Psoas muscle (tissue), 7 donors: ENCODE measurements at regions not wholly inside any gene's neighbourhood (a gene's known extent, or its start where the extent isn't known, plus 50 kb on each side); places are given as distances from the start of the nearest gene placed in this dataset.

ENCODE experiments used
- ATAC-seq, 4 donors: fragments of 200-7000 bp; cut with Tn5 transposase; one replicate each; pipeline ENCODE4 v1.9.1; 2020; ENCODE audit warnings: moderate library complexity in 3 of 4, mild to moderate bottlenecking in 2 of 4
- DNase-seq, 2 donors: peaks; one replicate each; pipeline ENCODE4 v3.0.0-alpha.2; 2020
- H3K27ac ChIP-seq: fragments of 200-600 bp; one replicate; pipeline ENCODE4 v1.8.0; 2022
- H3K27me3 ChIP-seq, 3 donors: fragments of 200-600 bp in 1 of 3; one replicate each; pipeline versions ENCODE4 v1.6.1 to v1.8.0; 2013 to 2022; ENCODE audit warnings: low read length in 2 of 3, mild to moderate bottlenecking in 2 of 3, moderate library complexity in 1 of 3; ENCODE audit not compliant: insufficient read depth in 3 of 3
- H3K36me3 ChIP-seq, 2 donors: fragments of 200-600 bp in 1 of 2; one replicate each; pipeline versions ENCODE4 v1.6.1 to v1.8.0; 2013 to 2022; ENCODE audit warnings: low read depth in 1 of 2, mild to moderate bottlenecking in 1 of 2, moderate library complexity in 1 of 2; ENCODE audit not compliant: insufficient read depth in 1 of 2
- H3K4me1 ChIP-seq: fragments of 200-600 bp; one replicate; pipeline ENCODE4 v1.8.0; 2022
- H3K4me3 ChIP-seq: fragments of 200-600 bp; one replicate; pipeline ENCODE4 v1.8.0; 2022; ENCODE audit warnings: mild to moderate bottlenecking
- H3K9me3 ChIP-seq: fragments of 200-600 bp; one replicate; pipeline ENCODE4 v1.8.0; 2022
- WGBS, 3 donors: extraction: QIAGEN DNeasy Blood & Tissue Kit; methylation state at CpG; one replicate each; pipeline versions ENCODE4 v1.1.6 to v1.1.7; 2013; 5-methylcytosine and 5-hydroxymethylcytosine counted together
- intact Hi-C, 2 donors: fragments of 100-400 bp; cut with DNase I; formaldehyde crosslinking; loops; one replicate each; pipeline versions ENCODE4 v1.11.0 to v1.14.2; 2022
- TF ChIP-seq, protein P1 (sequence below): fragments of 200-600 bp; IDR thresholded peaks from one replicate; pipeline ENCODE4 v1.8.0; 2022; ENCODE audit warnings: antibody characterized with exemption
- donor health status: healthy with polysubstance abuse.
- donor health status: DM: no; HTN: no; CAD: no; lungs with moderate emphysema.
- donor health status: Bipolar disorder and iron deficiency.
- donor health status: healthy.
- donor health status: DM: yes; HTN: yes; CAD: no.
- donor health status: DM: no; HTN: no; CAD: no.
- donor health status: DM: yes; HTN: yes; CAD: no.

- no peaks in the 10 kb centered on the region for H3K27me3 ChIP-seq
- intact Hi-C loops, result no loop called here
- no peak overlapping the region for H3K27ac ChIP-seq
Measured at GRCh38 chr1:170831276-170831675, 104.1 kb upstream of the MROH9 start.

GRCh38 chr1:170836141-170836540 lies 99.2 kb upstream of the MROH9 start:
- TF ChIP-seq, protein P1, sequence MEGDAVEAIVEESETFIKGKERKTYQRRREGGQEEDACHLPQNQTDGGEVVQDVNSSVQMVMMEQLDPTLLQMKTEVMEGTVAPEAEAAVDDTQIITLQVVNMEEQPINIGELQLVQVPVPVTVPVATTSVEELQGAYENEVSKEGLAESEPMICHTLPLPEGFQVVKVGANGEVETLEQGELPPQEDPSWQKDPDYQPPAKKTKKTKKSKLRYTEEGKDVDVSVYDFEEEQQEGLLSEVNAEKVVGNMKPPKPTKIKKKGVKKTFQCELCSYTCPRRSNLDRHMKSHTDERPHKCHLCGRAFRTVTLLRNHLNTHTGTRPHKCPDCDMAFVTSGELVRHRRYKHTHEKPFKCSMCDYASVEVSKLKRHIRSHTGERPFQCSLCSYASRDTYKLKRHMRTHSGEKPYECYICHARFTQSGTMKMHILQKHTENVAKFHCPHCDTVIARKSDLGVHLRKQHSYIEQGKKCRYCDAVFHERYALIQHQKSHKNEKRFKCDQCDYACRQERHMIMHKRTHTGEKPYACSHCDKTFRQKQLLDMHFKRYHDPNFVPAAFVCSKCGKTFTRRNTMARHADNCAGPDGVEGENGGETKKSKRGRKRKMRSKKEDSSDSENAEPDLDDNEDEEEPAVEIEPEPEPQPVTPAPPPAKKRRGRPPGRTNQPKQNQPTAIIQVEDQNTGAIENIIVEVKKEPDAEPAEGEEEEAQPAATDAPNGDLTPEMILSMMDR, result no peak
- no peak for DNase-seq
- Histone ChIP-seq H3K9me3 (no peaks in the 10 kb centered on the region), H3K4me3 (no peak overlapping the region), H3K4me1 (no peaks in the 10 kb centered on the region), H3K27me3 (no peaks in the 10 kb centered on the region), H3K27ac (no peak overlapping the region), H3K36me3 (no peaks in the 10 kb centered on the region)
- intact Hi-C loops, result no loop called here
- ATAC-seq, result no peak

More at GRCh38 chr1:170831276-170831675, 104.1 kb upstream of the MROH9 start:
- ATAC-seq (no peak), DNase-seq (no peak)
- H3K4me3 ChIP-seq, result no peak overlapping the region
- H3K9me3 ChIP-seq, result no peaks in the 10 kb centered on the region
- TF ChIP-seq, protein P1, result no peak
- WGBS, 3 donors, result 94 to 97% (median 95%) methylated on average over 7 of the region's 7 CpGs
- H3K36me3 ChIP-seq, result no peaks in the 10 kb centered on the region
- no peaks in the 10 kb centered on the region for H3K4me1 ChIP-seq

DNA sequence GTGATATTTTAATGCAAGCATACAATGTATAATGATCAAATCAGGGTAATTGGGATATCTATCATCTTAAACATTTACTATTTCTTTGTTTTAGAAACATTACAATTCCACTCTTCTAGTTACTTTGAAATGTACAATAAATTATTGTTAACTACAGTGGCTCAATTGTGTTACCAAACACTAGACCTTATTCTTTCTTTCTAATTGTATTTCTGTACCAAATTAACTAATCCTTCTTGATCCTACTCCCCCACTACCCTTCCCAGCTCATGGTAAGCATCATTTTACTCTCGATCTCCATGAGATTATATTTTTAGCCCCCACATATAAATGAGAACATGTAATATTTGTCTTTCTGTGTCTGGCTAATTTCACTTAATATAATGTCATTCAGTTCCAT lies 95.0 kb upstream of the MROH9 start:
- TF ChIP-seq, protein P1, result no peak
- no peak overlapping the region for H3K4me3 ChIP-seq
- no peak overlapping the region for H3K27ac ChIP-seq
- ATAC-seq, result no peak
- H3K36me3 ChIP-seq, result no peaks in the 10 kb centered on the region
- no peaks in the 10 kb centered on the region for H3K9me3 ChIP-seq
- intact Hi-C loops, result no loop called here
- DNase-seq, result no peak
- H3K4me1 ChIP-seq, result no peaks in the 10 kb centered on the region
- H3K27me3 ChIP-seq, result no peaks in the 10 kb centered on the region
- WGBS, 3 donors, result 41 to 45% (median 42%) methylated on average over 1 of the region's 1 CpG

DNA sequence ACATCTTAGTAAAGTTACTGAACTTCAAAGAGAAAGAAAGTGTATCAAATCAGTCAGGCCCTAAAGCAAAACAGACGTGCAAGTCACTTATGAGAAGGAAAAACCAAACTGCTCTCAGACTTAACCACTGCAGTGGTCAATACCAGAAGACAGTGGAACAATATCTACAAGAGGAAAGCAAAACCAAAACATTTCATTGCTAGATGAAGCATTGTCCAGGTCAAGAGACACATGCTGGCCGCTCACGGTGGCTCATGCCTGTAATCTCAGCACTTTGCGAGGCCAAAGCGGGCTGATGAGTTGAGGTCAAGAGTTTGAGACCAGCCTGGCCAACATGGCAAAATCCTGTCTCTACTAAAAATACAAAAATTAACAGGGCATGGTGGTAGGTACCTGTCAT lies 82.0 kb upstream of the MROH9 start:
- ATAC-seq (no peak), DNase-seq (no peak)
- TF ChIP-seq, protein P1, result no peak
- Histone ChIP-seq H3K4me1 (peaks cover 6% of the 10 kb centered on the region), H3K9me3 (no peaks in the 10 kb centered on the region), H3K4me3 (no peak overlapping the region), H3K36me3 (no peaks in the 10 kb centered on the region), H3K27ac (no peak overlapping the region), H3K27me3 (no peaks in the 10 kb centered on the region)
- intact Hi-C loops, result no loop called here
- WGBS, 3 donors, result 82 to 88% (median 85%) methylated on average over 5 of the region's 5 CpGs

DNA sequence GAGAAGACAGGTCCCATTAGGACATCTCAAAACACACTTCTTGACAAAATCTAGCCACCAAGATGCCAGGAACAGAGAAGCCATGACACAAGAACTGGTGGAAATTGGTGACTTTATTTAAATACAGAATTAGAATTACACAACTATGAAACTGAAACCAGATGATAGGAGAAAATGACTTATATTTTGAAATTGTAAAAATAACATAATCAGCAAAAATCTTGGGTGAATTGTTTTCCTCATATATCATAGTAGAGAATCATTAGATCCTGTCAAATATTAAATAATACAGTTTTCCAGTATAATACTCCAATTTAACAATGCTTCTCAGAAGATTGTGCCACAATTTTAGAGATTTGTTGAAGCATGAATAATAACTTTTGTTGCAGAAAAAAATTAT lies 81.5 kb upstream of the MROH9 start:
- Histone ChIP-seq H3K27ac (no peak overlapping the region), H3K27me3 (no peaks in the 10 kb centered on the region), H3K4me3 (no peak overlapping the region), H3K36me3 (no peaks in the 10 kb centered on the region), H3K9me3 (no peaks in the 10 kb centered on the region), H3K4me1 (peaks cover 6% of the 10 kb centered on the region)
- no peak for ATAC-seq
- TF ChIP-seq, protein P1, result no peak
- no peak for DNase-seq
- intact Hi-C loops, result no loop called here
